Hematopoietic multipotent progenitor cell treated with erythropoietin and hydrocortisone succinate and interleukin-3 and kit ligand, for 4 days (in vitro differentiated cells): ENCODE measurements at regions not wholly inside any gene's neighbourhood (a gene's known extent, or its start where the extent isn't known, plus 50 kb on each side); places are given as distances from the start of the nearest gene placed in this dataset.
A peak's percentile ranks its signal among the peaks of the same experiment; 100 is the strongest.

Experiments
- DNase-seq: peaks from one replicate; pipeline ENCODE4 v3.0.0-alpha.2; 2015

GRCh38 chr16:5704271-5704670 is 606.7 kb upstream of the EEF2KMT start:
- no peak for DNase-seq

DNA sequence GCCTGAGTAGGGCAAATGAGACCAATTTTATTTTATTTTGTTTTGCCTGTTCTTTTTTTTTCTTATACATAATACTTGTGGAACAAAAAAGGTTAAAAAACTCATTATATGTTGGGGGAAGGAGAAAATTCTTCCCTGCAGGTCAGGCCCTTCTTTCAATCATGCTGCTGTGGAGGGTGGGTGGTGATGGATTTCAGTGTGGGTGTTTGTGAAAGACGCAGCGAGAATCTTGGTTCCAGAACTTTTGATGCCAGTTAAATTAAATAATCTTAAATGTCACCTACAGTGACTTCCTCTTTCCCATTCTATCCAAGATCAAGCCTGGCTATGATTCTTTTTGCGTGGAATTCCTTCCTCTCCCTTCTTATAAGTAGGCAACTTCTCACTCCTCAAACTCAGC is 595.8 kb upstream of the EEF2KMT start:
- no peak for DNase-seq

- no peak for DNase-seq
Measured at GRCh38 chr16:5681966-5682365, 584.4 kb upstream of the EEF2KMT start.

GRCh38 chr16:5678371-5678770 is 580.8 kb upstream of the EEF2KMT start:
- peak; percentile 20 for DNase-seq

DNA sequence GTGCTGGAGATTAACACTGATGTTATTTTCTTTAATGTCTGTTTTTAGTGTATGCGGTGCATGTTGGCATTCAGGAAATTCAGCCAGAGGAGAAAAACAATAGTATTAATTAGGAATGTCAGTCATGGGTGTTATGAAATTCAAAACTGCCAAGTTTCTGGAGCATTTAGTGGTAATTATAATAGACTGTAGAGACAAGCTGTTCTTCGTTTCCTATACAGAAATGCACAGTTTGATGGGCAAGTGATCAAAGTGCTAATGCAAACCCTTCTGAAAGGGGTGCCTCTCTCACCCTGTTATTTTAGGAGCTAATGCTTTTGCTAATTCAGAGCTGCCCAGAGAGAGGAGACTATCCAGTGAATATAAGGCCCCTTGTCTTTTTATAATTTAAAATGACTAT is 573.8 kb upstream of the EEF2KMT start:
- no peak for DNase-seq

DNA sequence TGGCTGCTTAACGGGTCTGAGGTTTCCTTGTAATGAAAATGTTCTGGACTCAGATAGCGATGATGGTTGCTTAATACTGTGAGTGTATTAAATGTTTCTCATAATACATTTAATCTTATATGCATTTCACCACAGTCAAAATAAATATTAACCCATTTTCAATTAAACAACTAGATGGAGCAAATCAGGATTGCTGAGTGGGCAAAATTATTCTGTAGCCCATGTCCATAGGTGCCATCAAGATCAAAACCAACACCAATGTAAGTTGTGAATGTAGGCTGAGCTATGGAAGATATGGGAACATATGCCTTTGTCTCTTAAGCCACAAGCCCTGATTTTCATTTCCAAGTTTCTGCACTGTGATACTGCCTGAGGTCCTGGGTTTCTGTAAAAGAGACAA is 572.6 kb upstream of the EEF2KMT start:
- DNase-seq, result no peak

DNA sequence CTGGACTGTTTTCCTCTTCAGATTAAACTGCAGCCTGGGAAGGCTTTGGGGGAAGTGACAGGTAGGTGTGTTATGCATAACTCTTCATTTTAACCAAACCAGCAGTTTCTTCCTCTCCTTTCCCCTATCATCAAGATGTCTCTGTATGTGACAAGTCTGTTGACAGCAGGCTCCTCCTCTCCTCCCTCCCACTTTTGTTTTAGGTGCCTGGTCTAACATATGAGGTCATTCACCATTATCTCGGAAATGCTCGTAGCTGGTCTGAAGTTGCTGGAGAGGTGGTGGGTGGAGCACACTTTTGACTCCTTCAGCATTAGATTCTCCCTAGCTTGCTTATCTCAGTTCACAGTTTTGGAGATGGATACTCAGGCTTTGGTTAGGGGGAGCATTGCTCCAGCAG is 571.0 kb upstream of the EEF2KMT start:
- DNase-seq, result no peak

- no peak for DNase-seq
Measured at GRCh38 chr16:5665834-5666233, 568.2 kb upstream of the EEF2KMT start.

DNA sequence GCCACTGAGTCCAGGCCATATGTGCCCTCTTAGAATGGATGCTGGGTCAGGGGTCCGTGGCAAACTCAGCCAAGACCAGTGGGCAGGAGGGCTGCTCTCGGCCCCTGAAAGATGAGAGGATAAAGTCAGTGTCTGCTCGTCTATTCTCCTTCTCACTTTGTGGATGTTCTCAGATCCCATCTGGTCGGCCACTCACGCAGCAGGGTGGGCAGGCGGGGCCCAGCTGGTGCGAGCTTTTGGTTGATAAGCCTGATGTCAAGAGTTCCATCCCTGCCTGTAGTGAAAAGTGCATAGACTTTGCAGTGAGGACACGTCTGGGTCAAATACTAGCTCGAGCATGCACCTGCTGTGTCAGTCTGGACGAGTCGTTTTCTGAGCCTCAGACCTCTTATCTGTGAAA is 556.2 kb upstream of the EEF2KMT start:
- DNase-seq, result no peak

DNA sequence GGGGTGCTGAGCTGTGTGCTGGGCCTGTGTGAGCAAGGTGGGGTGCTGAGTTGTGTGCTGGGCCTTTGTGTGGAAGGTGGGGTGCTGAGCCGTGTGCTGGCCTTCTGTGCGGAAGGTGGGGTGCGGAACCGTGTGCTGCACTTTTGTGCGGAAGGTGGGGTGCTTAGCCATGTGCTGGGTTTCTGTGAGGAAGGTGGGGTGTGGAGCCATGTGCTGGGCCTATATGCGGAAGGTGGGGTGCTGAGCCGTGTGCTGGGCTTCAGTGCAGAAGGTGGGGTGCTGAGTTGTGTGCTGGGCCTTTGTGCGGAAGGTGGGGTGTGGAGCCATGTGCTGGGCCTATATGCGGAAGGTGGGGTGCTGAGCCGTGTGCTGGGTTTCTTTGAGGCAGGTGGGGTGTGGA is 555.4 kb upstream of the EEF2KMT start:
- DNase-seq, result no peak

GRCh38 chr16:5649762-5650743 is 552.5 kb upstream of the EEF2KMT start:
- no peak for DNase-seq

DNA sequence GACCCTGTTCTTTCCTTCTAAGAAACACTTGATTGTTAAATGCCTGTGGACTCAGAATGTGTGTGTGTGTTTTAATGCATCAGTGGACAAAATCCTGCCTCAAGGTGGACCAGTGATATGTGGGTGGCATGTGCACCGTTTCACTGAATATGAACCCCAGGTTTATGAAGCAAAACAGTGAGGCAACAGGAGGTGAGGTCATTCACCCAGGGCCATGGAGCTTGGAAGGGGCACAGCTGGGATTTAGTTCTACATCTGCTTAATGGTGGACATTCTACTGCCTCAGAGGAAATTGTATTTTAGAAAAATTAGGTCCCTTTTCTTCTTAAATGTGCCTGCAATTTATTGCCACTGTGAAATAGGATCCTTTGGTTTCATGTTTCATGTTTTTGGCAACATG is 549.5 kb upstream of the EEF2KMT start:
- no peak for DNase-seq

DNA sequence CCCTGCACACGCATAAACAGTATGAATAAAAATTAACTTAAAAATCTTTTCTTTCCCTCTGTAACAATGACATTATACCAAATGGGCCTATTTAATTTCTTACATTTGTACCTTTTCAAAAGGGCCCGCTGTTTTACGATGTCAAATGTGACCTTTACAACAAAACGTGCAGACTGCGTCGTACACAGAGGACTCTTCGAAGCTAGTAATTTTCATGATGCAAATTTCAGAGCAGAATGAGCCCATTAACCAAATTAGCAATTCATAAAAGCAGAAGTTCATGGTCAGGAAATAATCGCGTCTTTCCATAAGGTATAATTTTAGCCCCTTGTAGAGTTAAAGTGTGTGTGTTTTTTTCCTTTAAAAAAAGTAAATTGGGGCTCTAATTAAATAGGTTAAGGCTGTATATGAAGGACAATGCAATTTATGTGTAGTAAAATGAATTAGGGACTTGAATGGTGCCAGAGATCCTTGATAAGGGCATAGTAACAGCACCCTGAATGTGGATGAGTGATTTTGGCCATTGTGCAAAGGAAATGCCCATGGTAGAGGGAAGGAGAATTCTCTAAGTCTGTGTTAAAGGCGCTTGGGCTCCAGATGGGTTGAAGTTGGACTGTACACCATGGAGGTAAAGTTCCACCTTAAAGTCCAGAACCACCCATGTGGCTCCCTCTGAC is 546.4 kb upstream of the EEF2KMT start:
- DNase-seq, result no peak

- DNase-seq, result no peak
Measured at GRCh38 chr16:5642436-5642835, 544.8 kb upstream of the EEF2KMT start.

DNA sequence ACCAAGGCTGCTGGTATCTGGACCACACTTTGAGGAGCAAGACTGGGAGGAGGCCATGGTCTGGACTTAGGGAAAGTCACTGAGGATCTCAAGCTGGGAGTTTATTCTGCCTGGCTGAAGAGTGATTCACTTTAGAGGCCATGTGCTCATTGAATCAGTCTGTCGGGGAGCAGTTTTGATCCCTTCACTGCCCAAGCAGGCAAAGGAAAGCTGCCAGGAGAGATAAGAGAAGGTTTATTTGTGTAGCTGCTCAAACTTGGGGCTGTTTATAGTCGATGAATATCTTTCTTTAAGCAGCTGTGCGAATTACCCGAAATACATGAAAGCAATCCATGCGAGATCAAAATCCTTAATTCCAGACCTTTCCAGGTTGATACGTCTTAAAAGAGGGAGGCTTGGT is 544.4 kb upstream of the EEF2KMT start:
- no peak for DNase-seq

DNA sequence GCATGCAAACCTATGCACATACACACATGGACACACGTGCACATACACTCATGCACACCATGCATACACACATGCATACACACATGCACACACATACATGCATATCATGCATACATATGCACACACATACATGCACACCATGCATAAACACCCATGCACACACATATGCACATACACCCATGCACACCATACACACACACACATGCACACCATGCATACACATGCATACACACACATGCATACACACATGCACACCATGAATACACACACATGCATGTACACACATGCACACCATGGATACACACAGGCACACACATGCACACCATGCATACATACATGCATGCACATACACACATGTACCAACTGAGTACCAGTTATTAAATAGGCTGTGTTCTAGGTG is 543.3 kb upstream of the EEF2KMT start:
- DNase-seq, result no peak

DNA sequence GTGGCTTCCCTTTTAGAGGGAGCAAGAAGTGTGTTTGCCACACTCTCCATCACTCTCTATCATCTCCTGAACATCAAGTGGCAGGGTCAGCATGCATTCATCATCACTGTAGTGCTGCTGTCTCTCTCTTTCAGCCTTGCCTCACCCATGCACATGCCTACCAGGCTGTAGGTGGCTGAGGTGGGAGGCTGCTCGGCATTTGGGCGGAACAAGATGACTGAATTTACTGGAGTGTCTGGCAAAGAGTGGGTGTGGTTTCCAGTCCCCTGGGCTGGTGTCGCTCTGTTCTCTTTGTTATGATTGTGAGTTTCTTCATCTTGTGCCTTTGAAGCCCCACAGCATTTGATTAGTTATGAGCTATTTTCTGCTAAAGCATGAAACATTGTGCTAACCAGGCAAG is 541.9 kb upstream of the EEF2KMT start:
- DNase-seq, result no peak

GRCh38 chr16:5635331-5635730 is 537.7 kb upstream of the EEF2KMT start:
- no peak for DNase-seq

GRCh38 chr16:5634666-5635180 is 537.1 kb upstream of the EEF2KMT start:
- DNase-seq, result no peak

- peak; percentile 61 for DNase-seq
Measured at GRCh38 chr16:5633845-5634440, 536.3 kb upstream of the EEF2KMT start.

DNA sequence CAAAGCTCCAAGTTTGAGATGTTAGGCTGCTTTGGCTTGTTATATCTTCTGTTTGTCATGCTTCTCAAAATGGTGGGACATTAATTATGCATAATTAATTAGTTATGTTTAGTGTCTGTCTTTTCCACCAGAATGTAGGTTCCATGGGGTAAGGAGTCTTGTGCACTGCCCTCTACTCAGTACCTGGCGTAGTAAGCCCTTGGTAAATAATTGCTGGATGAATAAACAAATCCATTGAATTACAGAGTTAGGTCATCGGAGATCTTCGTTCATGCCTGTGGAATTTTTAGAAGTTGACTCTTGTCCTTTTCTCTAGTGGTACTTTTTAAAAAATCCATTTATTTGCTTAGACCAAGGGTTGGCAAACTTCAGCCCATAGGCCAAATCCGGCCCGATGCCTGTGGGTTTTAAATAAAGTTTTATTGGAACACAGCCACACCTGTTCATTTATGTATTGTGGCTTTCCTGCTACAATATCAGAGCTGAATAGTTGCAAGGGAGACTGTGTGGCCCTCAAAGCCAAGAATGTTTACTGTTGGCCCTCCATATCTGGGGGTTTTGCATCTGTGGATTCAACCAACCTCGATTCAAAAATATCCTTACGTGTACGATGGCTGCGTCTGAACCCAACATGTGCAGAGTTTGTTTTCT is 524.8 kb upstream of the EEF2KMT start:
- no peak for DNase-seq

- no peak for DNase-seq
Measured at GRCh38 chr16:5621826-5622225, 524.2 kb upstream of the EEF2KMT start.

DNA sequence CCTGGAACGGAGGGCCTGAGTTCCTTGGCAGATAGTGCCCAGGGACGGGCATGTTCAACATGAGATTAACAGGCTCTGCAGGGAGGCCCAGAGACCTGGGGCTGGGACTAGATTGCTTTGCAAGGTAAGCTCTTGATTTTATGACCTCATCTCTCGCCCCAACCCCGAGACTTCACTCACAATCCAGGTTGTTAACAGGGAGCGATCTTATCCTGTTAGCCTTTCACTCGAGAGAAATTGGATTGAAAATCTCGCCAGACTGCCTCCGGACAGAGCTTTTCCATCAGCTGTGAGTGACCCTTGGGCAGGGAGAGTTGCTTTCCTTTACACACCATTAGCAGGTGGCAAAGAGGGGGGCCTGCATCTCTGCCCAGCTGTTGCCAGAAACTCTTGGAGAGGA is 521.7 kb upstream of the EEF2KMT start:
- no peak for DNase-seq
